Activated T-cell treated with anti-CD3 and anti-CD28 coated beads, Interleukin-2, amount 50 U/mL, for 24 hours (primary cell): ENCODE measurements at regions not wholly inside any gene's neighbourhood (a gene's known extent, or its start where the extent isn't known, plus 50 kb on each side); places are given as distances from the start of the nearest gene placed in this dataset.
"Not testable (repeated sequence)": the region's sequence is repeated elsewhere in the genome, so short reads cannot be mapped to it uniquely, and the experiment has no call there.

ENCODE experiments used
- DNase-seq: peaks from one replicate; pipeline ENCODE4 v3.0.0-alpha.2; 2020
- H3K27ac Mint-ChIP-seq: 2 replicates; pipeline ENCODE4 v1.8.0; 2020; ENCODE audit warnings: mild to moderate bottlenecking, mixed read lengths
- H3K27me3 Mint-ChIP-seq: 2 replicates; pipeline ENCODE4 v1.8.0; 2020; ENCODE audit warnings: mixed read lengths
- H3K36me3 Mint-ChIP-seq: 2 replicates; pipeline ENCODE4 v1.8.0; 2020; ENCODE audit warnings: low read depth, mixed read lengths
- H3K4me1 Mint-ChIP-seq: 2 replicates; pipeline ENCODE4 v1.8.0; 2020; ENCODE audit warnings: low read depth, mixed read lengths
- H3K4me3 Mint-ChIP-seq: 2 replicates; pipeline ENCODE4 v1.8.0; 2020; ENCODE audit warnings: mild to moderate bottlenecking, moderate library complexity, mixed read lengths
- H3K9me3 Mint-ChIP-seq: 2 replicates; pipeline ENCODE4 v1.8.0; 2020; ENCODE audit warnings: mixed read lengths

DNA sequence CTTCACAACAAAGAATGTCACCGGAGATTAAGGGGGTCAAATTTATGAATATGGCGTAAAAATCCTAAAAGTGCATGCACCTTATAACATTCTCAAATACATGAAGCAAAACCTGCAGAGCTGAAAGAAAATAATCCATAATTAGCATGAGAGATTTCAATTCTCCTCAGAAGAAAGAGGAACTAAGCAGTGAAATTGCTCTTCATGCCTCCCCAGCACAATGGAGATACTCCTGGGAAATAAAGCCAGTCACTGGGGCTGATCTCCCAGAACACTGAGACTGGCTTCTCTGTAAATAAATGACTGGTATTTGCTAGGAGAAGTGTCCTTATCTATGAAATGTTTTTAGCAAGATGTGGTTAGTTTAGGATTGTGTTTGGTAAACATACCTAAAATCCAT is 68.1 kb downstream of the GOLGA6L6 start:
- not testable (repeated sequence) for H3K27ac Mint-ChIP-seq, H3K4me1 Mint-ChIP-seq, H3K27me3 Mint-ChIP-seq, H3K4me3 Mint-ChIP-seq, H3K9me3 Mint-ChIP-seq, H3K36me3 Mint-ChIP-seq, DNase-seq

- not testable (repeated sequence) for H3K36me3 Mint-ChIP-seq, H3K27me3 Mint-ChIP-seq, H3K4me1 Mint-ChIP-seq, H3K27ac Mint-ChIP-seq, DNase-seq, H3K4me3 Mint-ChIP-seq, H3K9me3 Mint-ChIP-seq
Measured at GRCh38 chr15:20472983-20473382, 68.6 kb downstream of the GOLGA6L6 start.

GRCh38 chr15:20470810-20471209 is 70.8 kb downstream of the GOLGA6L6 start:
- not testable (repeated sequence) for DNase-seq, H3K9me3 Mint-ChIP-seq, H3K27me3 Mint-ChIP-seq, H3K4me1 Mint-ChIP-seq, H3K36me3 Mint-ChIP-seq, H3K27ac Mint-ChIP-seq, H3K4me3 Mint-ChIP-seq

GRCh38 chr15:20441138-20441537 is 100.5 kb downstream of the GOLGA6L6 start:
- H3K27me3 Mint-ChIP-seq, H3K4me3 Mint-ChIP-seq, H3K36me3 Mint-ChIP-seq, H3K9me3 Mint-ChIP-seq, H3K27ac Mint-ChIP-seq, DNase-seq, H3K4me1 Mint-ChIP-seq: not testable (repeated sequence)

DNA sequence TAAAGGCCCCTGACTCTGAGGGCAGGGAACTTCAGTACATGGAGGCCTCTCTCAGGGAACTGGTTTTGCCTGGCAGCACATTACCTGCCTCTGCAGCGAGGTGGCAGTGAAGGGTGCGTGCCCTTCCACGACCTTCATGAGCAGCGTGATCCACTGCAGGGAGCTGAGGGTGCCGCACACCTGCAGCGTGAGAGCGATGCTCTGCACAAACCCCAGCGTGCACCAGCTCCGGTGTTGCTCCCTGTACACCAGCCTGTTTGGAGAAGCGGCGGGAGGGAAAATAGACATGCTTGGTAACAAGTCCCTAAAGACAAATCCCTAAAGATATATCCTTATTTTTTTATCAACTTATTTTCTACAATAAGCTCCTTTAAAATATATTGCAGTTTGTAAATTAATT is 101.2 kb downstream of the GOLGA6L6 start:
- not testable (repeated sequence) for H3K27ac Mint-ChIP-seq, H3K4me1 Mint-ChIP-seq, H3K27me3 Mint-ChIP-seq, H3K36me3 Mint-ChIP-seq, DNase-seq, H3K4me3 Mint-ChIP-seq, H3K9me3 Mint-ChIP-seq

DNA sequence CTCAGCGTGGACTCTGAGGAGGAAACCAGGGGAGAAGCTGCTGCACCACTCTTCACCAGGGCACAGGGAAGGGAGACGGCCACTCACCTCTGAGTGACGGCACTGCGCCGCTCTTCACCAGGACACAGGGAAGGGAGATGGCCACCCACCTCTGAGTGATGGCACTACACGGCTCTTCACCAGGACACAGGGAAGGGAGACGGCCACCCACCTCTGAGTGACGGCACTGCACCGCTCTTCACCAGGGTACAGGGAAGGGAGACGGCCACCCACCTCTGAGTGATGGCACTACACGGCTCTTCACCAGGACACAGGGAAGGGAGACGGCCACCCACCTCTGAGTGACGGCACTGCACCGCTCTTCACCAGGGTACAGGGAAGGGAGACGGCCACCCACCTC is 102.5 kb downstream of the GOLGA6L6 start:
- H3K27ac Mint-ChIP-seq, H3K4me1 Mint-ChIP-seq, H3K27me3 Mint-ChIP-seq, H3K9me3 Mint-ChIP-seq, H3K4me3 Mint-ChIP-seq, H3K36me3 Mint-ChIP-seq, DNase-seq: not testable (repeated sequence)

DNA sequence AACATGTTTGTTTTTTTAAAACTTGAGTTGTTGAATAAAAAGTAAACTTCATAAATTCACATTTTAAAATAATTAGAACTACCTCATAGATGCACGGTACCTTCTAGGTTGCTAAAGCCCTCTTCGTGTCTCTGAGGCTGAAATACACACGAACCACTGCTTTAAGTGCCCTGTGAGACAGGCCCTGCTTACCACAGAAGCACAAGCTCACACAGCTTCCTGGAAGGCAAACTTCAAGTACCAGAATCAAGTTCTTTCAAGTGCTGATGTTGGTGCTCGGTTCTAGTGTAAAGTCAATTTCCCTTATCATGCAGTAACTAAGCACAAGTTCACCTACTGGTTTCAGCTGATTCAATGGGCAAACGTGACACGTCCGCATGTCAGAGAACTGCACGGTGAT is 103.3 kb downstream of the GOLGA6L6 start:
- H3K9me3 Mint-ChIP-seq, H3K4me3 Mint-ChIP-seq, H3K36me3 Mint-ChIP-seq, H3K27me3 Mint-ChIP-seq, H3K4me1 Mint-ChIP-seq, DNase-seq, H3K27ac Mint-ChIP-seq: not testable (repeated sequence)

GRCh38 chr15:20433468-20433867 is 108.1 kb downstream of the GOLGA6L6 start:
- H3K36me3 Mint-ChIP-seq, DNase-seq, H3K27ac Mint-ChIP-seq, H3K4me3 Mint-ChIP-seq, H3K27me3 Mint-ChIP-seq, H3K4me1 Mint-ChIP-seq, H3K9me3 Mint-ChIP-seq: not testable (repeated sequence)

- not testable (repeated sequence) for H3K4me1 Mint-ChIP-seq, H3K27ac Mint-ChIP-seq, H3K27me3 Mint-ChIP-seq, H3K9me3 Mint-ChIP-seq, DNase-seq, H3K4me3 Mint-ChIP-seq, H3K36me3 Mint-ChIP-seq
Measured at GRCh38 chr15:20430495-20430894, 111.1 kb downstream of the GOLGA6L6 start.

- H3K36me3 Mint-ChIP-seq, DNase-seq, H3K4me1 Mint-ChIP-seq, H3K27me3 Mint-ChIP-seq, H3K9me3 Mint-ChIP-seq, H3K4me3 Mint-ChIP-seq, H3K27ac Mint-ChIP-seq: not testable (repeated sequence)
Measured at GRCh38 chr15:20420710-20421109, 120.9 kb downstream of the GOLGA6L6 start.

GRCh38 chr15:20416618-20417017 is 125.0 kb downstream of the GOLGA6L6 start:
- not testable (repeated sequence) for H3K4me1 Mint-ChIP-seq, H3K4me3 Mint-ChIP-seq, H3K9me3 Mint-ChIP-seq, H3K27ac Mint-ChIP-seq, H3K36me3 Mint-ChIP-seq, DNase-seq
- peaks cover 16% of the 10 kb centered on the region for H3K27me3 Mint-ChIP-seq

DNA sequence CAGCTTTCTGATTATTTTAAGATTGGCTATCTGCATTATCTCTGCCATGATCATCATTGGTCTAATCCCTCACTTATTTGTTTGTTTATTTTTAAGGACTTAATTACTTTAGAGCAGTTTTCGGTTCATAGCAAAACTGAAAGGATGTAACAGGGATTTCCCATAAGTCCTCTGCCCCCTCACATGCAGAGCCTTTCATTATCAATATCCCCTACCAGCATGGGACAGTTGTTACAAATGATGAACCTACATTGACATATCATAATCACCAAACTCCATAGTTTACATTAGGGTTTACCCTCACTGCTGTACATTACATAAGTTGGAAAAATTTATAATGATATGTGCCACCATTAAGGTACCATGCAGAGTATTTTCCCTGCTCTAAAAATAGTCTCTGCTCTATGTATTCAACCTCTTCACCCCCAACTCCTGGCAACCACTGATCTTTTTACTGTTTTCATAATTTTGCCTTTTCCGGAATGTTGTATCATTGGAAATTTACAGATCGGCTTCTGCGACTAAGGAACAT is 131.9 kb downstream of the GOLGA6L6 start:
- not testable (repeated sequence) for H3K4me3 Mint-ChIP-seq, H3K27ac Mint-ChIP-seq, H3K9me3 Mint-ChIP-seq, DNase-seq, H3K27me3 Mint-ChIP-seq, H3K36me3 Mint-ChIP-seq, H3K4me1 Mint-ChIP-seq

GRCh38 chr15:20409247-20409646 is 132.4 kb downstream of the GOLGA6L6 start:
- no peak for DNase-seq
- Mint-ChIP-seq H3K27ac (no peak overlapping the region), H3K4me3 (no peak overlapping the region), H3K36me3 (no peaks in the 10 kb centered on the region), H3K9me3 (peaks cover 6% of the 10 kb centered on the region), H3K4me1 (no peaks in the 10 kb centered on the region), H3K27me3 (peaks cover 5% of the 10 kb centered on the region)

- no peaks in the 10 kb centered on the region for H3K4me1 Mint-ChIP-seq
- H3K36me3 Mint-ChIP-seq, result no peaks in the 10 kb centered on the region
- H3K4me3 Mint-ChIP-seq, result no peak overlapping the region
- H3K9me3 Mint-ChIP-seq, result peaks cover 4% of the 10 kb centered on the region
- no peak overlapping the region for H3K27ac Mint-ChIP-seq
- no peak for DNase-seq
- no peaks in the 10 kb centered on the region for H3K27me3 Mint-ChIP-seq
Measured at GRCh38 chr15:20407553-20407952, 134.0 kb downstream of the GOLGA6L6 start.

DNA sequence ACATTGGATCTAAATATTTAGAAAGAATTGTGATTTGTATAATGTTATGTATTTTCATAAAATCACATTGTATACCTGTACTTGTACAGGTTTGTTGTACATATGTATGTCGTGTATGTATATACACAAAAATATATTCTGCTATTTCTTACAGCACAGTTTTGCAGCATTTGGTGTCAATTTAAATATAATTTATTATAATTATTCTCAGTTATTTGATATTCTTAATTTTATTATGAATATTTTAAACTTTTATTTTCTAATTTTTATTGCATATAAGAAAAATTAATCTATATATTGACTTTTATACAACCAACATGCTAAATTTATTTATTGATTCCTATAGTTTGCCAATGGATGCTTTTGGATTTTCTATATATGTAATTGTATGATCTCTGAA is 137.0 kb downstream of the GOLGA6L6 start:
- not testable (repeated sequence) for H3K4me1 Mint-ChIP-seq, H3K4me3 Mint-ChIP-seq, H3K9me3 Mint-ChIP-seq, DNase-seq, H3K36me3 Mint-ChIP-seq, H3K27me3 Mint-ChIP-seq, H3K27ac Mint-ChIP-seq

- not testable (repeated sequence) for H3K27ac Mint-ChIP-seq, H3K9me3 Mint-ChIP-seq, DNase-seq, H3K36me3 Mint-ChIP-seq, H3K27me3 Mint-ChIP-seq, H3K4me3 Mint-ChIP-seq, H3K4me1 Mint-ChIP-seq
Measured at GRCh38 chr15:20402586-20402985, 139.0 kb downstream of the GOLGA6L6 start.
